ENCODE measurements at regions not wholly inside any gene's neighbourhood (a gene's known extent, or its start where the extent isn't known, plus 50 kb on each side); places are given as distances from the start of the nearest gene placed in this dataset.

GRCh38 chr21:14874379-14874778 is 190.4 kb downstream of the NRIP1 start:
- intact Hi-C loops (cut with DNase I): no loop called here
- DNase-seq: no peak

GRCh38 chr21:14871861-14872260 is 192.9 kb downstream of the NRIP1 start:
- intact Hi-C loops (cut with DNase I): no loop called here
- DNase-seq: no peak

GRCh38 chr21:14870853-14871149 is 194.0 kb downstream of the NRIP1 start:
- intact Hi-C loops (cut with DNase I): no loop called here

GRCh38 chr21:14869984-14870852 is 194.6 kb downstream of the NRIP1 start:
- DNase-seq: no peak
- intact Hi-C loops (cut with DNase I): loop anchor here (10.0 kb wide), 1 partner anchor 195 kb away; the partner anchor contains the start of gene NRIP1

More at GRCh38 chr21:14870853-14871149, 194.0 kb downstream of the NRIP1 start:
- DNase-seq: no peak

GRCh38 chr21:14866859-14867765 is 197.7 kb downstream of the NRIP1 start:
- DNase-seq: no peak
- intact Hi-C loops (cut with DNase I): loop anchor here (10.0 kb wide), 1 partner anchor 198 kb away; the partner anchor contains the start of gene NRIP1

GRCh38 chr21:14864211-14865021 is 200.4 kb downstream of the NRIP1 start:
- peak; percentile 62 to 92 (median 83) for DNase-seq
- intact Hi-C loops (cut with DNase I): loop anchor here (5.0 to 10.0 kb wide), 2 partner anchors 200 to 618 kb away; partner anchors contain the start of gene NRIP1

GRCh38 chr21:14863745-14864210 is 201.0 kb downstream of the NRIP1 start:
- DNase-seq: peak in 1 of 42 donors; percentile 18
- intact Hi-C loops (cut with DNase I): loop anchor here (5.0 to 10.0 kb wide), 2 partner anchors 201 to 619 kb away; partner anchors contain the start of gene NRIP1

GRCh38 chr21:14862794-14863720 is 201.7 kb downstream of the NRIP1 start:
- DNase-seq: peak in 9 of 42 donors; percentile 10 to 69 (median 26)

GRCh38 chr21:14858311-14858710 is 206.5 kb downstream of the NRIP1 start:
- no peak for DNase-seq
- intact Hi-C loops (cut with DNase I): no loop called here

More at GRCh38 chr21:14862794-14863720, 201.7 kb downstream of the NRIP1 start:
- intact Hi-C loops (cut with DNase I): loop anchor here (5.0 to 10.0 kb wide), 2 partner anchors 202 to 619 kb away; partner anchors contain the start of gene NRIP1

- intact Hi-C loops (cut with DNase I): no loop called here
- DNase-seq: no peak
Measured at GRCh38 chr21:14857529-14857928, 207.3 kb downstream of the NRIP1 start.

- intact Hi-C loops (cut with DNase I): no loop called here
- no peak for DNase-seq
Measured at GRCh38 chr21:14850394-14850793, 214.4 kb downstream of the NRIP1 start.

- DNase-seq: no peak
- intact Hi-C loops (cut with DNase I): no loop called here
Measured at GRCh38 chr21:14846621-14847020, 218.2 kb downstream of the NRIP1 start.

- DNase-seq: no peak
- intact Hi-C loops (cut with DNase I): no loop called here
Measured at GRCh38 chr21:14844001-14844400, 220.8 kb downstream of the NRIP1 start.

GRCh38 chr21:14842601-14843000 is 222.2 kb downstream of the NRIP1 start:
- intact Hi-C loops (cut with DNase I): no loop called here
- peak in 1 of 42 donors; percentile 3 for DNase-seq

GRCh38 chr21:14841511-14842472 is 223.0 kb downstream of the NRIP1 start:
- no peak for DNase-seq
- intact Hi-C loops (cut with DNase I): no loop called here

- intact Hi-C loops (cut with DNase I): no loop called here
- DNase-seq: no peak
Measured at GRCh38 chr21:14838400-14838799, 226.4 kb downstream of the NRIP1 start.
